ENCODE measurements at regions not wholly inside any gene's neighbourhood (a gene's known extent, or its start where the extent isn't known, plus 50 kb on each side); places are given as distances from the start of the nearest gene placed in this dataset.
"Not testable (repeated sequence)": the region's sequence is repeated elsewhere in the genome, so short reads cannot be mapped to it uniquely, and the experiment has no call there.

DNA sequence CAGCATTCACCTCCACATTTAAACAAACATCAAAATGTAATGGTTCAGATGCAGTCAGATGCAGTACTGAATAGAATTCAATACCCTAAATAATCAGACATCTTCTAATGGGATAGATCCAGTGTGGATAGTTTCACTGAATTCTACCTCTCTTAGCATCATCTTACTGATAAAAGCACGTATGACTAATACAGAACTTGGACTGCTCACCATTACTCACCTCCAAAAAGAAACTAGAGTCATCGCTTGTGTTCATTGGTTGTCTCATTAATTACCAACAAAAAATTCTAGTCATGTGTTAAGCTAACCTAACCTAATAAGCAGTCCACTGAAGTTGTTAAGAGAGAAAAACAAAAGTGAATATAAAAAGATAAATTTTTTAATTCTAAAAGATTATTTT lies 165.9 kb upstream of the IRAK1BP1 start:
- ATAC-seq (ENCODE audit: low FRiP score) (peak; percentile 62), DNase-seq (ENCODE audit: low spot score) (no peak)
- TF ChIP-seq, protein P1, sequence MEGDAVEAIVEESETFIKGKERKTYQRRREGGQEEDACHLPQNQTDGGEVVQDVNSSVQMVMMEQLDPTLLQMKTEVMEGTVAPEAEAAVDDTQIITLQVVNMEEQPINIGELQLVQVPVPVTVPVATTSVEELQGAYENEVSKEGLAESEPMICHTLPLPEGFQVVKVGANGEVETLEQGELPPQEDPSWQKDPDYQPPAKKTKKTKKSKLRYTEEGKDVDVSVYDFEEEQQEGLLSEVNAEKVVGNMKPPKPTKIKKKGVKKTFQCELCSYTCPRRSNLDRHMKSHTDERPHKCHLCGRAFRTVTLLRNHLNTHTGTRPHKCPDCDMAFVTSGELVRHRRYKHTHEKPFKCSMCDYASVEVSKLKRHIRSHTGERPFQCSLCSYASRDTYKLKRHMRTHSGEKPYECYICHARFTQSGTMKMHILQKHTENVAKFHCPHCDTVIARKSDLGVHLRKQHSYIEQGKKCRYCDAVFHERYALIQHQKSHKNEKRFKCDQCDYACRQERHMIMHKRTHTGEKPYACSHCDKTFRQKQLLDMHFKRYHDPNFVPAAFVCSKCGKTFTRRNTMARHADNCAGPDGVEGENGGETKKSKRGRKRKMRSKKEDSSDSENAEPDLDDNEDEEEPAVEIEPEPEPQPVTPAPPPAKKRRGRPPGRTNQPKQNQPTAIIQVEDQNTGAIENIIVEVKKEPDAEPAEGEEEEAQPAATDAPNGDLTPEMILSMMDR (IDR thresholded peaks at IDR 0.05) = no peak

DNA sequence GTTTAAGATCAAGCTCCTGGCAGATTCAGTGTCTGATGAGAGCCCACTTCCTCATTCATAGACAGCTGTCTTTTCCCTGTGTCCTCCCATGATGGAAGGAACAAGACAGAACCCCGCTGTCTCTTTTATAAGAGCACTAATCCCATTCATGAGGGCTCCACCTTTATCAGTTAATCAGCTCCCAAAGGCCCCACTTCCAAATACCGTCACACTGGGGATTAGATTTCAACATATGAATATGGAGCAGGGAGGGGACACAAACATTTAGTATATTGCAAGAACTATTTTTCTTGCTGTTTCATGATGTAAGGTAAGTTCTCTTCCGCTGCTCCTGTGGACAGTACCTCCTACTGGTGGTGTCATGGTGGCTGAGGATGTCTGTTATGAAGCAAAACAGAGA lies 158.3 kb upstream of the IRAK1BP1 start:
- TF ChIP-seq, protein P1 (IDR thresholded peaks at IDR 0.05) = no peak
- no peak for DNase-seq (ENCODE audit: low spot score)
- no peak for ATAC-seq (ENCODE audit: low FRiP score)

DNA sequence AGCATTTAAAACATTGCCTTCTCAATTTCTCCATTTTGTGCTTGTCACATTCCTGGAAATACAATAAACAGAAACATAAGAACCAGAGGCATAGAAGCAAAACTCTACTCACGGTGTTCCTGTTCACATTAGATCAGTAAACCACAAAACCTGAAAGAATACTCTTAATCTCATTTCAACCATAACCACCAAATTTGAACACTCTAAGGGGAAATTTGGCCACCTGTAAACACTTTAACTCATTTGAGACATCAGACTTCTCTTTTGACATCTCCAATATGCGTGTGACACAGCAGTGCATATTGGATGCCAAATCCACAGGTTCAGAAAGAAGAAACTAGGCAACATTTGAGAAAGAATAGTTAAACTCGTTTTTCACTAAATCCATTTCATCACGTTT lies 153.8 kb upstream of the IRAK1BP1 start:
- DNase-seq (ENCODE audit: low spot score) (no peak), ATAC-seq (ENCODE audit: low FRiP score) (no peak)
- TF ChIP-seq, protein P1 (IDR thresholded peaks at IDR 0.05) = no peak

DNA sequence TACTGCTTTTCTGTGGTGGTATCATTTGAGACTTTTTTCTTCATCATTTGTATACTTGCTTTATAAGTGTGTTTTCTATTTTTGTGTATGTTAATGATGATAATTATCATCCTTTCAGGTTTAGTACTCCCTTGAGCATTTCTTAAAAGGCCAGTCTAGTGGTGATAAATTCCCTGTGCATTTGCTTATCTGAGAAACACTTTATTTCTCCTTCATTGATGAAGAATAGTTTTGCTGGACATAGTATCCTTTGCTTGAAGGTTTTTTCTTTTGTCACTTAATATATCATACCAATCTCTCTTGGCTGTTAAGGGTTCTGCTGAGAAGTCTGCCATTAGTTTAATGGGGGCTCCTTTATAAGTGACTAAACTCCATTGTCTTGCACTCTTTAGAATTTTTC lies 123.2 kb upstream of the IRAK1BP1 start:
- TF ChIP-seq, protein P1 (IDR thresholded peaks at IDR 0.05) = no peak
- ATAC-seq (ENCODE audit: low FRiP score) (no peak), DNase-seq (ENCODE audit: low spot score) (no peak)

DNA sequence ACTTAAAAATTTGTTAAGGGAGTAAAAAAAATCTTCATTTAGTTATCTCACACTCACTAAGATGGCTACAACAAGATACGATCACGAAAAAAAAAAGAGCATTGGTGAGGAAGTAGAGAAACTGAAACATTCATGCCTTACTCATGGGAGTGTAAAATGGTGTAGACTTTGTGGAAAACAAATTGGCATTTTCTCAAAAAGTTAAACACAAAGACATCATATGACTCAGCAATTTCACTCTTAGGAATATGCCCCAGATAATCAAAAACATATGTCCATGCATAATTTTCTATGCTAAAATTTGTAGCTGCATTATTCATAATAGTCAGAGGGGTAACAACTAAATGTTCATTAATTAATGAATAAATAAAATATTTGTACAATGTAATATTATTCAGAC lies 120.9 kb upstream of the IRAK1BP1 start:
- TF ChIP-seq, protein P1 (IDR thresholded peaks at IDR 0.05) = no peak
- ATAC-seq (ENCODE audit: low FRiP score) = no peak
- DNase-seq (ENCODE audit: low spot score) = no peak

DNA sequence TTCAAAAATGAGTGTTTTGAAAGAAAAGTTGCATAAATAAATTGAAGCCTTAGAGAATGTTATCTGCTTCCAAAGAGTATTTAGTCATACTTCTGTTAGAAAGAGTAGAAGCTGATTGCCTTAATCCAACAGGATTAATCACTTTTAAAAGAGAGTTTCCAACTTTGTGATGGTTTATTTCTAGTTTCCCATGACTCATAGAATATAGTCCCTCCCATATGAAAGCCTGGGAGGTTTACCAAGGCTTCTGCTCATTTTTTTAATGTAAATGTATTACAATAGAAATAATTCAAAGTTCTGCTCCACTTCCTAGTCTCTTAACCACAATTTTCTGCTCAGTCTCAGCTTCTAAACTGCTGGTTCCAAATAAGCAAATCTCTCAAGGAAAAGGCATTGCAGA lies 118.0 kb upstream of the IRAK1BP1 start:
- ATAC-seq (ENCODE audit: low FRiP score) = no peak
- DNase-seq (ENCODE audit: low spot score) = no peak
- TF ChIP-seq, protein P1 (IDR thresholded peaks at IDR 0.05) = no peak

DNA sequence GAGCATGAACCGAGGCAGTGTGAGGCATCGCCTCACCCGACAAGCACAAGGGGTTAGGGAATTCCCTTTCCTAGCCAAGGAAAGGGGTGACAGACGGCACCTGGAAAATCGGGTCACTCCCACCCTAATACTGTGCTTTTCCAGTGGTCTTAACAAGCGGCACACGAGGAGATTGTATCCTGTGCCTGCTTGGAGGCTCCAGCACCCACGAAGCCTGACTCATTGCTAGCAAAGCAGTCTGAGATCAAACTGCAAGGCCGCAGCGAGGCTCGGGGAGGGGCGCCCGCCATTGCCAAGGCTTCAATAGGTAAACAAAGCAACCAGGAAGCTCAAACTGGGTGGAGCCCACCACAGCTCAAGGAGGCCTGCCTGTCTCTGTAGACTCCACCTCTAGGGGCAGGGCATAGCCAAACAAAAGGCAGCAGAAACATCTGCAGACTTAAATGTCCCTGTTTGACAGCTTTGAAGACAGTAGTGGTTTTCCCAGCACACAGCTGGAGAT lies 109.0 kb upstream of the IRAK1BP1 start:
- DNase-seq (ENCODE audit: low spot score) = not testable (repeated sequence)

DNA sequence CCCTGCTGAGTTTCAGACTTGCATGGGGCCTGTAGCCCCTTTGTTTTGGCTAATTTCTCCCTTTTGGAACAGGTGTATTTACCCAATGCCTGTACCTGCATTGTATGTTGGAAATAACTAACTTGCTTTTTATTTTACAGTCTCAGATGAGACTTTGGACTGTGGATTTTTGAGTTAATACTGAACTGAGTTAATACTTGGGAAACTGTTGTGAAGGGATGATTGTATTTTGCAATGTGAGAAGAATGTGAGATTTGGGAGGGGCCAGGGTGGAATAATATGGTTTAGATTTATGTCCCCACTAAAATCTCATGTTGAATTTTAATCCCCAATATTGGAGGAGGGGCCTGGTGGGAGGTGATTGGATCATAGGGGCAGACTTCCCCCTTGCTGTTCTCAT lies 99.1 kb upstream of the IRAK1BP1 start:
- DNase-seq (ENCODE audit: low spot score) (no peak), ATAC-seq (ENCODE audit: low FRiP score) (no peak)
- TF ChIP-seq, protein P1 (IDR thresholded peaks at IDR 0.05) = no peak

More for the DNA sequence above, 109.0 kb upstream of the IRAK1BP1 start:
- not testable (repeated sequence) for ATAC-seq (ENCODE audit: low FRiP score)

Measured in omental fat pad (tissue), 3 donors.